H54 (cell line): ENCODE measurements at regions not wholly inside any gene's neighbourhood (a gene's known extent, or its start where the extent isn't known, plus 50 kb on each side); places are given as distances from the start of the nearest gene placed in this dataset.
"Not testable (repeated sequence)": the region's sequence is repeated elsewhere in the genome, so short reads cannot be mapped to it uniquely, and the experiment has no call there.

Experiments
- DNase-seq: peaks from one replicate; pipeline ENCODE4 v3.0.0; 2011; ENCODE audit warnings: low spot score, mixed read lengths; ENCODE audit not compliant: insufficient read length
- FAIRE-seq: peaks from 3 replicates; lab custom pipeline; 2011; peaks lifted over from hg19 to GRCh38; lab: Jason Lieb, UNC
- POLR2A ChIP-seq: IDR thresholded peaks from 2 replicates; pipeline ENCODE4 v1.6.1; 2011; ENCODE audit warnings: low read depth, mild to moderate bottlenecking, low read length

DNA sequence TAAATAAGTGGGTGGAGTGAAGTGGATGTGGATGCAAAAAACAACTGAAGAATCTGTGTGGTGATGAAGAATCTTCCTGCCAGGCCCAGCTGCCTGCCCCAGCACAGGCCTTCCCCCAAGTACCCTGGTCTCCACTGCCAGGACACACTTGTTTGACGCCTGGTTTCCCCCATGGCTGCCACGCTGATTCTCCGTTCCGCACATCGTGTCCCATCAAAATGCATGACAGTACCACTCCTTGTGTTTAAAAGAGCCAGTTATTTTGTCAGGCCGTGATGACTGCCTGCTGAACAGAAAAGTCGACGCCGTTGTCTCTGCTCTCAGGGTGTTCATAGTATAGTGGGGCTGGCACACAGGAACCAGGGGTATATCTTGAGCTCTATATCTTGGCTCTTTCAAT is 50.3 kb upstream of the KYNU start:
- no peak for TF ChIP-seq POLR2A
- no peak for DNase-seq
- no peak for FAIRE-seq

DNA sequence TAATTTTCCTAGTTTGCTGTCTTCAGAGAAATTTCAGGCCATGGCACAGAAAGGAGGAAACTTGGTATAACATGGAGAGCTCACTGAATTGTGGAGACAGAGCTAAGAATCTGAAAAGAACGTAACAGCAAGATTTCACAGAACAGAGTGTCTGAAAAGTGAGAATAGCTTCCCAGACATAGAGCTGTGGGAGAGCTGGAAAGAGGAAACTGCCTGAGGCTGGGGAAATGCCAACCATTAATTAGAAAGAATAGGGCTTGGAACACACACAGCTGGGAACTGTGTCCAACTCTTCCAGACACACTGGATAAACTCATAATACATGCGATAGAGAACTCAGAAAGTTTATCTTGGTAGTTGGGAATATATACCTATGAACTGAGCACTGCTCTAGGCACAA is 51.6 kb upstream of the KYNU start:
- TF ChIP-seq POLR2A, result no peak
- DNase-seq, result no peak
- no peak for FAIRE-seq

DNA sequence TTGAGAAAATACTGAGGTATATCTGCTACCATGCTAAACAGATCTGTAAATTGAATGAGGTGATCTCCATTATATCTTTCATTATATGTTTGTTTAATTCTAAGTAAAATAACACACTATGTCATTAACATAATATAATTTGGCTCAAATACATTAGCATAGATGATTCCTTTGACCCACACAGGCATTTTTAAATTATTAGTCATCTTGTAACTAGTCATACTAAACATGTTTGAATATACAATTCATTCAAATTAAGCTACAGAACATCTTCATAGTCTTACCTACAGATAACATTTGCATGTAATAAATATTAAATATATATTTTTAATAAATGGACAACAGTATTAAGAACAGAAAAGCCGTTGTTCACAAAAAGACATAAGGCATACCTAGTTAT is 52.7 kb upstream of the KYNU start:
- DNase-seq (no peak), FAIRE-seq (no peak)
- no peak for TF ChIP-seq POLR2A

DNA sequence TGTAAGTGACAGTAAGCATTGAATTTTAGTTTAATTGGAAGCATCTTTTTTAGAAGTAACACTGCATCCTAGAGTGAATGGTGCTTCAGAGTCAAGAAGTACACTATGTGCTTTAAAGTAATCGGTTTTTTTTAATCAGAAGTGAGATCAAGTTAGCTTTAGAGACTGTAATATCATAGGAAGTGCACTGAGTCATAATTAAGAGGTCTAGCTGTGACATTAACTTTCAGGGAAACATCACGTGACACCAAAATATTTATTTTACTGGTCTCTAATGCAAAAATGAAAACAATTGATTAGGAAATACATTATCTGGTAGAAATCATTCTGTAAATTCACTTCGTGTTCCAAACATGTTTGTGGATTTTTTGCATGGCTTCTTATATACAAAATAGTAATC is 55.3 kb upstream of the KYNU start:
- FAIRE-seq, result no peak
- TF ChIP-seq POLR2A, result no peak
- no peak for DNase-seq

DNA sequence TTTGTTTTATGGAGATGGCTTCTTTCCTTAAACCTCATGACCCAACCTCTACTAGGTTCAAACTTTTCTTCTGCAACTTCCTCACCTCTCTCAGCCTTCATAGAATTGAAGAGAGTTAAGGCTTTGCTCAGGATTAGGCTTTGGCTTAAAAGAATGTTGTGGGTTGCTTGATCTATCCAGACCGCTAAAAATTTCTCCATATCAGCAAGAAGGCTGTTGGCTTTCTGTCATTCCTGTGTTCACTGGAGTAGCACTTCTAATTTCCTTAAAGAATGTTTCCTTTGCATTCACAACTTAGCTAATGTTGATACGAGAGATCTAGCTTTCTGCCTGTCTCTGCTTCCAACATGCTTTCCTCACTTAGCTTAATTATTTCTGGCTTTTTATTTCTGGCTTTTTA is 58.1 kb upstream of the KYNU start:
- DNase-seq (no peak), FAIRE-seq (no peak)
- no peak for TF ChIP-seq POLR2A

GRCh38 chr2:142815375-142815774 is 62.1 kb upstream of the KYNU start:
- FAIRE-seq (no peak), DNase-seq (no peak)
- no peak for TF ChIP-seq POLR2A

DNA sequence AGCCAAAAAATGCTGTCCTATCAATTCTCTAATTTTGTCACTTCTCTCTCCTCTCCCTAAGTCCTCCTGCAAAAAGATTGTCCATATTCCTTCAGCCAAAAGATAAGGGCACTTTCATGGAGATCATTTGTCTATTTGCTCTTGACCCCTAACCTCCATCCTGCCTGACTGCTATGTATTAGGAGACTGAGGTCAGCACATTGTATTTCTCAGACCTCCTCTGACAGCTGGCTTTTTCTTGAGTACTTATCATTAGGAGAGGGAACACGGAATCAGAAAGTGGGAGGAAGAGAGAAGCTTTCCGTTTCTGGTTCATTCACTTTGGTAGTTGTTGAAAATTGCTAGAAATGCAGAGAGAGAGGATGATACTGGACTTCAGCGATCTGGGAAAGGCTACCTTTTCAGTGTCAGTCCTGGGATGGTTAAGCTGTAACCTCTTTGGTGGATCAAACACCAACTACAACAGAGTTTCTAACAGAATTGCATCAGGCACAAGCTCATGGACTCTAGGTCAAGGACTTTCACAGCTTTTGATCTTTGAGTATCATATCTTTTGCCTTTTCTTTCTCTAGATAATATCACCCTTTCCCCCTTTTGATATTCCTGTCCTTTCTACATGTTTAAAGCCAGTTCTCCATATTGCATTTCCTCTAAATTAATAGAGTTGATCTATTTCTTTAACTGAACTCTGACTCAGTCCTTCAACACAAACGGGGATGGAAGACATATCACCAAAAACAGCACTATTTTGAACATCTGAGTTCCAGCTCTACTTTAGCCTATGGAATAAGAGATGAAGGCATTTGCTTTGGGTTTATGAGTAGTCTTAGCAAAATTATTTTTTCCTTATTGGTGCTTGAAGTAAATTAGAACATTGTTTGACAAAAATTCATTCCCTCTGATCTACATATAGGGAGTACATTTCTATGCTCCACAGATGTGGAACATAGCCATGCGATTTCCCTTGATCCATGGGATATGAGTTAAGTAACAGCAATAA is 63.3 kb upstream of the KYNU start:
- FAIRE-seq, result peak; percentile 33
- DNase-seq, result no peak
- TF ChIP-seq POLR2A, result no peak

- not testable (repeated sequence) for DNase-seq, FAIRE-seq
These were observed 65.8 kb upstream of the KYNU start for GRCh38 chr2:142811644-142812043.

DNA sequence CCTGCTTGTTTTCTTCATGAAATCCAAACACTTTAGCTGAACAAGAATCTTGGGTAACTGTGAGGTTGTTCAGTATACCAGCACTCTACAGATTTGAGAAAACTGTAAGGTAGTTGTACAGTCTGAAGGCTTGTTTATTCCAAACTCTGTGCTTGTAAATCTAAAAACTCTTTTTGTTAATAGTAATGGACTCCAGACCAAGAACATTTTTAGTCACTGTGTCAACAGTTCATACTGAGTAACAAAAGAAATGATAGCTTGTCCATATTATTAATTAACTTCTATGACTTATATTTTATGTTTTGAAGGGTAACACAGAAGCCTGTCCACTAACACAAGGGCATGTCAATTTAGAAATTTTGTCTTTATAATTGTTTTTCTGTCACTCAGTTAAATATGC is 72.2 kb upstream of the KYNU start:
- FAIRE-seq (no peak), DNase-seq (no peak)
- no peak for TF ChIP-seq POLR2A

DNA sequence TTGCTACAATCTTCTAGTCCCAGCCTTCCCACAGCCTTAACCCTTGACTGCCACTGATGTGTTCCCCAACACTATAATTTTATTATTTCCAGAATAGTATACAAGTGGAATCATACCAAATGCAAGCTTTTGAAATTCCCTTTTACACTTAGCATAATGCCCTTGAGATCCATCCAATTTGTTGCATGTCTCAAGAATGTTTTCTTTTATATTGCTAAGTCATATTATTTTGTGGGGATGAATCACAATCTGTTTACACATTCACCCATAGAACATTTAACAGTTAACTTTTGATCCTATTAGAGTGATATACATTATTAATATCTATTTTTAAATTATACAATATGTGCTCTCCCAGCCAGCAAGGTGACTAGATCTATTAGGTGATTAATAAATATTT is 74.3 kb upstream of the KYNU start:
- no peak for DNase-seq
- TF ChIP-seq POLR2A, result no peak
- FAIRE-seq, result no peak

DNA sequence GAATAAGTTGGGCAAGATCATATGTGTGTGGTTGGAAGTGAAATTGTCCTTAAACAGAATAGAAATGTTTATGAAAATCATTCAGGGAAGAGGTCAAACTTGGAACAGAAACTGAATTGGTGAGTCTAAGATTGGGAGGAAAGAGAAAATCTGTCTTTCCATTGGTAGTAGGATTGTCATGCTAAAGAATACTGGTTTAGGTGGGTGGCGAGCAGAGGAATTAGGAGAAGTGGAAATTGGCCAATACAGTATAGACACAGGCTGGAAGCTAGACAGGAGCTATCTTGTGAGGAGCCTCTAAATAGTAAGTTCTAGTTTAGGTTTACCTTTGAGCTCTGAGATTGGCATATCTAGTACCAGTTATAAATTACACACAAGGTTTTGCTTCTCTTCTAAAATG is 80.9 kb upstream of the KYNU start:
- FAIRE-seq (no peak), DNase-seq (no peak)
- no peak for TF ChIP-seq POLR2A

DNA sequence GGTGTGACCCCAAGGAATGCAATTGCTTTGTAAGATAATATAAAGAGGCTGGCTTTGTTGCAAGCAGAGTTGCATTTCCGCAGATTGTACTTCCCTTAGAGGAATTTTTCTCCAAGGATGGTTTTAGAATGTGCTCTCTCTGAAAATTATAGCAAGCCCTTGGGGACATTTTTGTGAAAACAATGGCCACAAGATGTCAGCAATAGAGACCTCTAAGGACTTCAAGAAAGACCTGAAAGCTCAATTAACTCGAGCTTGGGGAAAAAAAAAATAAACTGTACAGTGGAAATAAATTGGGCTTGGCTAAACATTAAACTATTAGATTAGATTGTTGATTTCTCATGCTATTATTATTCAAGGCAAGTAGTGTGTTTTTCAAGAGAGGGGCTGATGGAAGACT is 81.3 kb upstream of the KYNU start:
- TF ChIP-seq POLR2A, result no peak
- no peak for DNase-seq
- FAIRE-seq, result no peak

GRCh38 chr2:142794850-142795249 is 82.6 kb upstream of the KYNU start:
- no peak for DNase-seq
- no peak for TF ChIP-seq POLR2A
- FAIRE-seq, result no peak

GRCh38 chr2:142792328-142792727 is 85.1 kb upstream of the KYNU start:
- DNase-seq, FAIRE-seq: not testable (repeated sequence)

DNA sequence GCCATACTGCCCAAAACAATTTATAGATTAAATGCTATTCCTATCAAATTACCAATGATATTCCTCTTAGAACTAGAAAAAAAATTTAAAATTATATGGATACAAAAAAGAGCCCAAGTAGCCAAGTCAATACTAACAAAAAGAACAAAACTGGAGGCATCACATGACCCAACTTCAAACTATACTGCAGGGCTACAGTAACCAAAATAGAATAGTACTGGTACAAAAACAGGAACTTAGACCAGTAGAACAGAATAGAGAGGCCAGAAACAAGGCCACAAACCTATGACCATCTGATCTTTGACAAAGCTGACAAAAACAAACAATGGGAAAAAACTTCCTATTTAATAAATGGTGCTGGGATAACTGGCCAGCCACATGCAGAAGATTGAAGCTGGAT is 86.1 kb upstream of the KYNU start:
- FAIRE-seq, result no peak
- TF ChIP-seq POLR2A, result no peak
- DNase-seq, result no peak
